Esophagus muscularis mucosa (tissue), 3 donors: ENCODE measurements at regions not wholly inside any gene's neighbourhood (a gene's known extent, or its start where the extent isn't known, plus 50 kb on each side); places are given as distances from the start of the nearest gene placed in this dataset.

Experiments
- POLR2AphosphoS5 ChIP-seq, 2 donors: sonication (generic); formaldehyde crosslinking; IDR thresholded peaks; one replicate each; pipeline ENCODE4 v1.6.1; 2017; ENCODE audit warnings: antibody characterized with exemption in 2 of 2
- TF ChIP-seq, protein P1 (sequence below), 3 experiments: fragments of 200-600 bp in 2 of 3; fragments of 450-650 bp in 1 of 3; sonication (generic) in 2 of 3; IDR thresholded peaks; one replicate each; pipeline ENCODE4 v1.5.1; 2017 to 2019; ENCODE audit warnings: antibody characterized with exemption in 3 of 3, mild to moderate bottlenecking in 2 of 3, moderate library complexity in 1 of 3

DNA sequence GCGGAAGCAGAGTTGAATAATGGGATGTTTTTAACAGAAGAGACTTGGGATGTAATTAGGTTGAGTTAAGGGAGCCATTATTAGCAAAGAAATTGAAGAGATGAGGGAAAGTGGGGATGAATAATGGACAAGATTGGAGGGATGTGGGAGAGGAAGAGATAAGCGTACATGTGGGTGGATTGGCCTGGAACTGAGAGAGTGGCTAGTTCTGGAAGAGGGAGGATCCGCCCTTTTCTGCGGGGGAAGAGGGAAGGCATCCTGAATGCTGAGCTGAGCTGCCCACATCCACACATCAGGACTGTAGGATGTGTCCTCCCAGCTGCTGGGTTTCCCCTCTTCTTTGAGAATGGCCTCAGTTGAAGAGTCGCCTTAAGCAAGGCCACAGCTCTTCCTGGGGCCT, 68.3 kb upstream of the CADM1 start:
- TF ChIP-seq, protein P1, sequence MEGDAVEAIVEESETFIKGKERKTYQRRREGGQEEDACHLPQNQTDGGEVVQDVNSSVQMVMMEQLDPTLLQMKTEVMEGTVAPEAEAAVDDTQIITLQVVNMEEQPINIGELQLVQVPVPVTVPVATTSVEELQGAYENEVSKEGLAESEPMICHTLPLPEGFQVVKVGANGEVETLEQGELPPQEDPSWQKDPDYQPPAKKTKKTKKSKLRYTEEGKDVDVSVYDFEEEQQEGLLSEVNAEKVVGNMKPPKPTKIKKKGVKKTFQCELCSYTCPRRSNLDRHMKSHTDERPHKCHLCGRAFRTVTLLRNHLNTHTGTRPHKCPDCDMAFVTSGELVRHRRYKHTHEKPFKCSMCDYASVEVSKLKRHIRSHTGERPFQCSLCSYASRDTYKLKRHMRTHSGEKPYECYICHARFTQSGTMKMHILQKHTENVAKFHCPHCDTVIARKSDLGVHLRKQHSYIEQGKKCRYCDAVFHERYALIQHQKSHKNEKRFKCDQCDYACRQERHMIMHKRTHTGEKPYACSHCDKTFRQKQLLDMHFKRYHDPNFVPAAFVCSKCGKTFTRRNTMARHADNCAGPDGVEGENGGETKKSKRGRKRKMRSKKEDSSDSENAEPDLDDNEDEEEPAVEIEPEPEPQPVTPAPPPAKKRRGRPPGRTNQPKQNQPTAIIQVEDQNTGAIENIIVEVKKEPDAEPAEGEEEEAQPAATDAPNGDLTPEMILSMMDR (IDR thresholded peaks at IDR 0.05): no peak
- TF ChIP-seq POLR2AphosphoS5 (IDR thresholded peaks at IDR 0.05): no peak
